Activated CD4-positive, alpha-beta memory T cell treated with anti-CD3 and anti-CD28 coated beads for 36 hours (primary cell): ENCODE measurements at regions not wholly inside any gene's neighbourhood (a gene's known extent, or its start where the extent isn't known, plus 50 kb on each side); places are given as distances from the start of the nearest gene placed in this dataset.

Experiments used
- CTCF ChIA-PET: fragments of 350-600 bp; sonication (Branson Sonifier 250); formaldehyde crosslinking; loops from one replicate; lab custom pipeline; 2021; ENCODE audit warnings: antibody characterized with exemption, inconsistent platforms; lab: Charles Lee
- POLR2A ChIA-PET: fragments of 350-600 bp; sonication (Branson Sonifier 250); formaldehyde crosslinking; loops from one replicate; lab custom pipeline; 2021; ENCODE audit warnings: antibody characterized with exemption; lab: Charles Lee
- DNase-seq: peaks from one replicate; pipeline ENCODE4 v3.0.0-alpha.2; 2020
- H3K27ac Mint-ChIP-seq: one replicate; pipeline ENCODE4 v1.8.0; 2021; ENCODE audit warnings: mixed read lengths
- H3K27me3 Mint-ChIP-seq: one replicate; pipeline ENCODE4 v1.8.0; 2021; ENCODE audit warnings: mixed read lengths
- H3K36me3 Mint-ChIP-seq: one replicate; pipeline ENCODE4 v1.8.0; 2021; ENCODE audit warnings: mixed read lengths
- H3K4me1 Mint-ChIP-seq: one replicate; pipeline ENCODE4 v1.8.0; 2021; ENCODE audit warnings: low read depth, mixed read lengths
- H3K4me3 Mint-ChIP-seq: one replicate; pipeline ENCODE4 v1.8.0; 2021; ENCODE audit warnings: mild to moderate bottlenecking, mixed read lengths
- H3K9me3 Mint-ChIP-seq: one replicate; pipeline ENCODE4 v1.8.0; 2021; ENCODE audit warnings: mixed read lengths
- intact Hi-C: fragments of 100-400 bp; cut with micrococcal nuclease; formaldehyde crosslinking; loops from one replicate; pipeline ENCODE4 v1.15.1; 2023

DNA sequence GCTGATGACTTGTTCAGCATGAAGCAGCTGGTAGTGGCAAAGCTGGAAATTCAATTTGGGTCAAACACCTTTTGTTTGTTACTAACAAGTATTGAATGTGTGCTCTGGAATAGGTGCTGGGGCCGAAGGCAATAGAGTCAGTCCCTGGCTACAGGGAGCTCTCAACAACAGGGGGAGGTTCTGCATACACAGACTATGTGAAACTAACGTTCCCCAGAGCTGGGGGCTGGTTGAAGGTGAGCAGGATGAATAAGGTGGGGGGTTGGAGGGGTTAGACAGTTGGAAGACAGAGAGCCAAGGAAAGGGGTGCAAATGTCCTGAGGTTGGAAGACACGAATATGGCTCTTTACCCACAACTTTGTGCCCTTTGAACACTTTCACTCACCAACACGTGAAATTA lies 84.1 kb upstream of the PLPP4 start:
- no peak for DNase-seq
- H3K27me3 Mint-ChIP-seq = peaks cover 3% of the 10 kb centered on the region
- H3K9me3 Mint-ChIP-seq = no peaks in the 10 kb centered on the region
- ChIA-PET CTCF (no interaction called here), POLR2A (no interaction called here)
- H3K4me1 Mint-ChIP-seq = no peaks in the 10 kb centered on the region
- intact Hi-C loops = no loop called here
- no peak overlapping the region for H3K27ac Mint-ChIP-seq
- H3K36me3 Mint-ChIP-seq = no peaks in the 10 kb centered on the region
- no peak overlapping the region for H3K4me3 Mint-ChIP-seq

DNA sequence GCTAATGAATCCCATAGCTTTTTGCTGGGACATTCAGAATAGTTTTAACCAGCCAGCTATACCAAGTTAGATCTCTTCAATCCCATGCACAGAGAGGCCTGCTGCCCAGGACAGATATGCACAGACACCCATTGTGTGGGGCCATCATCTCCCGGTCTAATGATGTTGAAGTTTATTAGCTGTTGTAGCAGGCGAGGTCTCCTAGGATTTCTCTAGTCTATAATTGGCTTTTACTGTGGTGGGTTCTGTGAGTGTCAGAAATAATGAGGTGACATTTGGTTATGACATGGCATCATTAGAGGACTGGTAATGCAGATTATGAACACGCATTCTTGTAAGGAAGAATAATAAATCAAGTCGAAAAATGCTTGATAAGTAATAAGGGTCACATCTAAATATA lies 81.4 kb upstream of the PLPP4 start:
- CTCF ChIA-PET = no interaction called here
- no peaks in the 10 kb centered on the region for H3K36me3 Mint-ChIP-seq
- POLR2A ChIA-PET = interaction anchor here (0.5 kb wide), 1 partner anchor 21 kb away, joined by 3 read pairs; no protein-coding TSS in a partner anchor
- H3K27ac Mint-ChIP-seq = no peak overlapping the region
- no peaks in the 10 kb centered on the region for H3K9me3 Mint-ChIP-seq
- no peaks in the 10 kb centered on the region for H3K4me1 Mint-ChIP-seq
- no peak overlapping the region for H3K4me3 Mint-ChIP-seq
- peaks cover 14% of the 10 kb centered on the region for H3K27me3 Mint-ChIP-seq
- DNase-seq = no peak
- intact Hi-C loops = no loop called here

DNA sequence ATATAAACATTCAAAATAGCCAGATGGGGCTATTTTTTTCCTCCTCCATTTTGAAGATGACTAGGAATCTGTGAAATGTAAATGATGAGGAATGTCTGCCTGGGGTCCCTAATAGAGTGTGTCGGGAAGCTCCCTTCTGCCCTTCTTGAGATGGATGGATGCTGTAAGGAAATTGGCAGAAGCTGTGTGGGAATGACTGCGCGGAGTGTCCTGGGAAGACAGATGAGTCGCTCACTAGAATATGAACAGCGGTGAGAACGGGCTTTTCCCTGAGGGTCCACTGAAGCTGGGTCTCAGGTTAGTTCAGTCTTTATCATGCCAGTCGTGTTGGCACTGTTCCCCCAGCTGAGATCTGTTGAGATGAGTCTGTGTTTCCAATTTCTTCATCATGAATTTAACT lies 75.1 kb upstream of the PLPP4 start:
- Mint-ChIP-seq H3K36me3 (no peaks in the 10 kb centered on the region), H3K27ac (no peak overlapping the region), H3K4me3 (no peak overlapping the region), H3K4me1 (no peaks in the 10 kb centered on the region), H3K9me3 (no peaks in the 10 kb centered on the region), H3K27me3 (peaks cover 12% of the 10 kb centered on the region)
- ChIA-PET POLR2A (no interaction called here), CTCF (no interaction called here)
- DNase-seq = no peak
- intact Hi-C loops = no loop called here

DNA sequence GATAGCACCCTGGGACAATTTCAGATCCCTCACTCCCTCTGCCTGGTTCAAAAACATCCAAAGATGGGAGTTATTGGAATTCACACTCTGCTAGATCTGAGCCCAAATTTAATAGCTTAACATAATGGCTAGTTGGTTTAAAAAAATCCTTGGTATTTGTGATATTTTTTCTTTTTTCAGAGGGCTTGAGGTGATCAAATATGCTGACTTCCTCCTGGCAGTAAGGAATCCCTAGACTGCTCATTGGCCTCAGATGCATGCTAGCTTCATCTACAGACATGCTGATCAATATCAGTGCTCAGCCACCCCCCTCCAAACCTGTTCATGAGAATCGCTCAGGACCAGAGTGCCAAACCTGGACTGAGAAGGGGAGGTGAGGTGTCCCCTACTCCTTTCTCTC lies 74.7 kb upstream of the PLPP4 start:
- Mint-ChIP-seq H3K27me3 (peaks cover 12% of the 10 kb centered on the region), H3K4me1 (no peaks in the 10 kb centered on the region), H3K36me3 (no peaks in the 10 kb centered on the region), H3K4me3 (no peak overlapping the region), H3K27ac (no peak overlapping the region), H3K9me3 (no peaks in the 10 kb centered on the region)
- ChIA-PET POLR2A (no interaction called here), CTCF (no interaction called here)
- DNase-seq = no peak
- intact Hi-C loops = no loop called here

DNA sequence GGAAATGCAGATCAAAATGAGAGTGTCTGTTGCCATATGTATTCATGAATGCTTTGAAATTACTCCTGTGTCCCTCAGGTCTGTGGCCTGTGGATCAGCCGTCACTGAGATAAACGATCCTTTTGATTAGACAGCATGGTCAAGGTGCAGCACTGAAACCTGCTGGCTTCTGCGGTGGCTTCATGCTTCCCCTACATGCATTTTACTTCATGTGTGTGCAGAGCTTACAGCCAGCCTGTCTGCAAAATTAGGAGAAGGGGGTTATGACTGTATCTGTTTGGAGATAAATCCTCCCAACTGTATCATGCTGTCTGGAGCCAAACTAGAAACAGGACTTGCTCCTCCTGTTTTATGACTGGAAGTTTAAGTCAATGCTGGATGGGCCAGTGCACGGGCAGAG lies 71.0 kb upstream of the PLPP4 start:
- Mint-ChIP-seq H3K4me3 (no peak overlapping the region), H3K4me1 (no peaks in the 10 kb centered on the region), H3K36me3 (no peaks in the 10 kb centered on the region), H3K27ac (no peak overlapping the region), H3K27me3 (peaks cover 2% of the 10 kb centered on the region), H3K9me3 (no peaks in the 10 kb centered on the region)
- DNase-seq = no peak
- ChIA-PET CTCF (no interaction called here), POLR2A (no interaction called here)
- intact Hi-C loops = no loop called here

DNA sequence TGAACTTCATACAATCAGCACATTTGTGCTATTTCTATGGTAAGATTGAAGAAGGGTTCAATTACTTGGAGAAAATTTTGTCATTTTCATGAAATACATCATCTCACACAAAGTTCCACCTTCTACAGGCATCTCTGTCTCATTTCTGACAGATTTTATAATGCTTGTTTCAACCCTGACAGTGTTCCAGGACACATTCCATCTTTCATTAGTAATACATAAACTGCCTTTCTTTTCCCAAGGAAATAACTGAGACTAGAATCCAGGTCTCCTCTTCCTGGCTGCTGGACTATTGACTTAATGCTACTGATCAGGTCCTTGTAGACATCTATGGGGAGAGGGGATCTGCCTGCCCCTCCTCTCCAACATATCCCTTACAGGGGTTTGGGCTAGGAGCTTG lies 70.1 kb upstream of the PLPP4 start:
- no peak for DNase-seq
- no peak overlapping the region for H3K4me3 Mint-ChIP-seq
- no peaks in the 10 kb centered on the region for H3K4me1 Mint-ChIP-seq
- ChIA-PET CTCF (no interaction called here), POLR2A (no interaction called here)
- H3K27me3 Mint-ChIP-seq = peaks cover 2% of the 10 kb centered on the region
- H3K9me3 Mint-ChIP-seq = no peaks in the 10 kb centered on the region
- H3K27ac Mint-ChIP-seq = no peak overlapping the region
- H3K36me3 Mint-ChIP-seq = no peaks in the 10 kb centered on the region
- intact Hi-C loops = no loop called here

DNA sequence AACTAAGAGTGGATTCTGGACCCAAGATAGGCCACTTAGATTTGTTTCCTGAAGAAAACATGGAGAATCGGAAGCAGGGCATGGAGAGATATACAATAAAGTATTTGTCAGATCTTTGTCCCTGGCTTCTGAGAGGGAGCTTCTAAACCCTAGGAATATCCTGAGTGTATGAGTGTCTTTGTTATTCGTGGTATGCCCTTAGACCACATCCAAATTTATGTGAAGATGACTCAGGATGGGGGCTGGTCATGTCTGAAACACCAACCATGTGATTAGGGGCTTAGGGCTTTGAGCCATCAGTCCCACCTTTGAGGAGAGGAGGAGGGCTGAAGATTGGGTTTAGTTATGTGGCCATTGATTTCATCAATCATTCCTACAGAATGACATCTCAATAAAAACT lies 69.7 kb upstream of the PLPP4 start:
- Mint-ChIP-seq H3K4me3 (no peak overlapping the region), H3K27me3 (peaks cover 2% of the 10 kb centered on the region), H3K4me1 (no peaks in the 10 kb centered on the region), H3K27ac (no peak overlapping the region), H3K36me3 (no peaks in the 10 kb centered on the region), H3K9me3 (no peaks in the 10 kb centered on the region)
- intact Hi-C loops = no loop called here
- POLR2A ChIA-PET = no interaction called here
- DNase-seq = no peak
- CTCF ChIA-PET = no interaction called here

DNA sequence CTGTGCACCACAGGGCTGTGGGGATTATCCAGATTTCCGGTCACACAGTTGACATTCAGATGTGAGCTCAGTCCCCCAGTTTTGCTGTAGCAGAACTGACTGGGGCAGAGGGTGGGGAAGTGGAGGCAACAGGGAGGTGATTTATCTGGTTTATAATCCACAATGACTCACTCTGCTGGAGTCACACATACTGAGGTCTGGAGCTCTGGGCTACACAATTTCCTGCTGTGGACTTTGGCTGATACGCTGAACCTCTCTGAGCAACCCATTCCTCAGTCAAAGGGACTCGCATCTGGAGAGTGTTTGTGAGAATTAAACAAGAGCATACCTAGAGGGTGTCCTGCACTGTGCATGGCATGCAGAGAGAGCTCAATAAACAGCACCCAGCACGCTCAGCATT lies 64.8 kb upstream of the PLPP4 start:
- intact Hi-C loops = no loop called here
- Mint-ChIP-seq H3K27ac (no peak overlapping the region), H3K36me3 (no peaks in the 10 kb centered on the region), H3K9me3 (no peaks in the 10 kb centered on the region), H3K4me3 (no peak overlapping the region), H3K27me3 (peaks cover 10% of the 10 kb centered on the region), H3K4me1 (no peaks in the 10 kb centered on the region)
- no peak for DNase-seq
- POLR2A ChIA-PET = no interaction called here
- CTCF ChIA-PET = no interaction called here

DNA sequence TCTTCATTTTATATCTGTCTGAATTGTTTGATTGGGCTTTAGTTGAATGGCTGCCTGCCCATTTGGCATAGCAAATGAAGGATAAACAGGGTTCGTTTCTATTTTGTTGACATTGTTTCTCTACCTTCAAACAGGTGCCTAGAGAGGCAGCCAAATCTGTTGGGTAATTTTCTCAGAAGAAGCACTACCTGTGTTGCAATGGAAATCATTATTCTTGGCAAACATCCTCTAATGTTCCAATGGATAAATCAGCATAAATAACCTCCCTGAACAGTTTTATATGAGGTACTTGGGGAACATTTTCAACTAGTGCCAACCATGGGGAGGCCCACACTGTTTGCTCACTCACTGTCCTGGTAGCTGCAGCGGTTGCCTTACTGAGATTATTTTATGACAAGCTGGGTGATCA lies 64.4 kb upstream of the PLPP4 start:
- intact Hi-C loops = no loop called here
- CTCF ChIA-PET = no interaction called here
- DNase-seq = no peak
- Mint-ChIP-seq H3K27me3 (peaks cover 10% of the 10 kb centered on the region), H3K36me3 (no peaks in the 10 kb centered on the region), H3K4me3 (no peak overlapping the region), H3K9me3 (no peaks in the 10 kb centered on the region), H3K27ac (no peak overlapping the region), H3K4me1 (no peaks in the 10 kb centered on the region)
- POLR2A ChIA-PET = no interaction called here

DNA sequence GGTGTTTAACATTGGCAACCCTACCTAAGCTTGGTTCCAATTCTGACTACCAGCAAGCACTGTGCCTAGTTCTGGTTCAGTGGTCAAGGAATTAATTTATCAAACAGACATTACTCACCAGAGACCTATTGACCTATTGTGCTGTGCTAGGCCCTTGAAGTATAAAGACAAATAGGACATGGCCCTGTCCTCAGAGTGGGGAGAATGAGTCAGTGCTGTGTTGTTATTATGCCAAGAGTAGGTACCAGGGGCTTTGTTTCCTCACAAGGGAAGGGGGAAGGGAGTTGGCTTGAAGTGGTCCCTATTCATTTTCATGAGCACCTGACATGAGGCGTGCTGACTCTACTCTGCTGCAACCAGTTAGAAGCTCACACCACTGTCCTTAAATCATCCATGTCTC lies 62.6 kb upstream of the PLPP4 start:
- Mint-ChIP-seq H3K36me3 (no peaks in the 10 kb centered on the region), H3K4me1 (no peaks in the 10 kb centered on the region), H3K9me3 (no peaks in the 10 kb centered on the region), H3K4me3 (no peak overlapping the region), H3K27ac (no peak overlapping the region), H3K27me3 (peaks cover 10% of the 10 kb centered on the region)
- intact Hi-C loops = no loop called here
- DNase-seq = no peak
- CTCF ChIA-PET = no interaction called here
- POLR2A ChIA-PET = no interaction called here

DNA sequence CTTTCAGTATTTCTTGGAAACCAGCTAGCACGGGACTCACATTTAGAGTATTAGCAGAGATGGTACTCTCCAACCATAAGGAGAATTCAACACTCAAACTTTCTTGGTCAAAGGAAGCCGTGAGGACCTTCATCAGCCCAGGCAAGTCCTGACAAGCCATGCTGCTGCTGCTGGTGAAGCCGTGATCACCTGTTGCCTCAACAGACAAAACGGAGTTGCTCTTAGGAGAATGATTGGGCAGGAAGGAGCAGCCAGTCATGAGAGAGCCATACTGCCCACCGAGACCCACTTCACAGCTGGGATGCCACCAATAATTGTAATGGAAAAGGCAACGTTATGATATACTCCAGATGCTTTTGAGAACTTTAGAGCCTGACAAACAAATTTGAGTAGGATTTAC lies 60.8 kb upstream of the PLPP4 start:
- Mint-ChIP-seq H3K27ac (no peak overlapping the region), H3K27me3 (peaks cover 10% of the 10 kb centered on the region), H3K9me3 (no peaks in the 10 kb centered on the region), H3K4me3 (no peak overlapping the region), H3K4me1 (no peaks in the 10 kb centered on the region), H3K36me3 (no peaks in the 10 kb centered on the region)
- POLR2A ChIA-PET = no interaction called here
- intact Hi-C loops = no loop called here
- no peak for DNase-seq
- CTCF ChIA-PET = no interaction called here

DNA sequence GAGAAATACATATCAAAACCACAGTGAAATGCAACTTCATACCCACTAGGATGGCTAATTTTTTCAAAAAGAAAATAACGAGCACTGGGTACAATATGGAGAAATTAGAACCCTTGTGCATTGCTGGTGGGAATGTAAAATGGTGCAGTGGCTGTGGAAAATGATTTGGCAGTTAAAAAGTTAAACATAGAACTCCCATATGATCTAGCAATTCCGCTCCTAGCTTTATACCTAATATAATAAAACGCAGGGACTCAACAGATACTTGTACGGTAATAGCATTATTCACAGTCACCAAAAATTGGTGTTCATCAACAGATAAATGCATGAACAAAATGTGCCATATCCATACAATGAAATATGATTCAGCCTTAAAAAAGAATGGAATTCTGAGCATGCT lies 58.8 kb upstream of the PLPP4 start:
- POLR2A ChIA-PET = no interaction called here
- Mint-ChIP-seq H3K4me1 (no peaks in the 10 kb centered on the region), H3K27me3 (peaks cover 7% of the 10 kb centered on the region), H3K9me3 (no peaks in the 10 kb centered on the region), H3K4me3 (no peak overlapping the region), H3K36me3 (no peaks in the 10 kb centered on the region), H3K27ac (no peak overlapping the region)
- DNase-seq = no peak
- intact Hi-C loops = no loop called here
- CTCF ChIA-PET = no interaction called here

DNA sequence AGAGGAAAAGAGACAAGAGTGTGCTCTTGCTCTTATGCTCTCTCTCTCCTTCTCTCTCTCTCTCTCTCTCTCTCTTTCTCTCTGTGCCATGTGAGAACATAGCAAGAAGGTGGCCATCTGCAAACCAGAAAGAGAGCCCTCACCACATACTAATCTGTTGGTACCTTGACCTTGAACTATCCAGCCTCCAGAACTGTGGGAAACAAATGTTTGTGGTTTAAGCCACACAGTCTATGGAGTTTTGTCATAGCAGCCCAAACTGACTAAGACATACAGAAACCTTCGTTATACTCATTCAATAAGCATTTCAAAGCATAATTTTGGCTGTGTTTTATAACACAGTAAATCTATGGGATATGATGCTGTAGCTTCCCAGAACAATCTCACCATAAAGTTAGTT lies 56.4 kb upstream of the PLPP4 start:
- Mint-ChIP-seq H3K36me3 (no peaks in the 10 kb centered on the region), H3K27ac (no peak overlapping the region), H3K27me3 (no peaks in the 10 kb centered on the region), H3K4me1 (no peaks in the 10 kb centered on the region), H3K4me3 (no peak overlapping the region), H3K9me3 (no peaks in the 10 kb centered on the region)
- no peak for DNase-seq
- intact Hi-C loops = no loop called here
- ChIA-PET CTCF (no interaction called here), POLR2A (no interaction called here)
